OCI-LY7 (cell line): ENCODE measurements at regions not wholly inside any gene's neighbourhood (a gene's known extent, or its start where the extent isn't known, plus 50 kb on each side); places are given as distances from the start of the nearest gene placed in this dataset.

Source experiments
- BruUV-seq: library from RNA; stranded (reverse); fragments of 400-500 nt; replicated peaks from 2 replicates; lab custom pipeline; 2021; lab: Mats Ljungman, UMichigan
- CTCF ChIA-PET: fragments of 300-600 bp; sonication (Branson Sonifier 250); formaldehyde crosslinking; loops from one replicate; lab custom pipeline; 2022; ENCODE audit warnings: antibody characterized with exemption; ENCODE audit not compliant: unreplicated experiment; lab: Charles Lee
- POLR2A ChIA-PET: fragments of 300-600 bp; sonication (Branson Sonifier 250); formaldehyde crosslinking; loops from one replicate; lab custom pipeline; 2022; ENCODE audit warnings: antibody characterized with exemption; lab: Charles Lee
- DNase-seq: peaks from one replicate; pipeline ENCODE4 v3.0.0-alpha.2; 2015; ENCODE audit warnings: low spot score
- H2AFZ ChIP-seq: fragments of 200-600 bp; sonication (generic), shearing (Covaris generic); 2 replicates; pipeline ENCODE4 v1.6.1; 2014; ENCODE audit warnings: mild to moderate bottlenecking, antibody characterized with exemption, low read length, moderate library complexity
- H3K27ac ChIP-seq: fragments of 200-600 bp; sonication (generic); 2 replicates; pipeline ENCODE4 v1.5.1; 2014; ENCODE audit warnings: mixed run types, low read depth, mild to moderate bottlenecking, moderate library complexity, low read length, inconsistent platforms; ENCODE audit not compliant: poor library complexity, severe bottlenecking
- H3K36me3 ChIP-seq: fragments of 200-600 bp; sonication (generic); 2 replicates; pipeline ENCODE4 v1.6.1; 2014; ENCODE audit warnings: mild to moderate bottlenecking, antibody characterized with exemption, low read length, moderate library complexity, mixed read lengths; ENCODE audit not compliant: insufficient read depth
- H3K4me1 ChIP-seq: fragments of 200-600 bp; sonication (generic); 2 replicates; pipeline ENCODE4 v1.5.1; 2014; ENCODE audit warnings: mild to moderate bottlenecking, low read length; ENCODE audit not compliant: insufficient read depth, poor library complexity, severe bottlenecking
- H3K4me2 ChIP-seq: fragments of 200-600 bp; sonication (generic); 2 replicates; pipeline ENCODE4 v1.6.1; 2014; ENCODE audit warnings: mild to moderate bottlenecking, low read length
- H3K4me3 ChIP-seq: fragments of 200-600 bp; sonication (generic); 2 replicates; pipeline ENCODE4 v1.5.1; 2014; ENCODE audit warnings: mild to moderate bottlenecking, low read depth, low read length; ENCODE audit not compliant: poor library complexity, severe bottlenecking
- H3K79me2 ChIP-seq: fragments of 200-600 bp; sonication (generic); 2 replicates; pipeline ENCODE4 v1.6.1; 2016; ENCODE audit warnings: low read depth, mild to moderate bottlenecking, low read length, moderate library complexity, mixed read lengths; ENCODE audit not compliant: insufficient read depth
- H3K9me2 ChIP-seq: fragments of 200-600 bp; sonication (generic); 2 replicates; pipeline ENCODE4 v1.6.1; 2016; ENCODE audit warnings: mild to moderate bottlenecking, low read length, mixed read lengths; ENCODE audit not compliant: insufficient read depth
- H3K9me3 ChIP-seq: fragments of 200-600 bp; sonication (generic); 2 replicates; pipeline ENCODE4 v1.6.1; 2014; ENCODE audit warnings: mild to moderate bottlenecking, mixed run types, low read length, mixed read lengths
- H4K20me1 ChIP-seq: fragments of 200-600 bp; sonication (generic); 2 replicates; pipeline ENCODE4 v1.6.1; 2014; ENCODE audit warnings: mild to moderate bottlenecking, antibody characterized with exemption, low read length, moderate library complexity, mixed read lengths; ENCODE audit not compliant: insufficient read depth
- CTCF ChIP-seq: fragments of 200-600 bp; sonication (generic); conservative IDR thresholded peaks from 2 replicates; pipeline ENCODE4 v1.5.1; 2014; ENCODE audit warnings: mild to moderate bottlenecking, antibody characterized with exemption, low read length, moderate library complexity, mixed read lengths
- EZH2phosphoT487 ChIP-seq: fragments of 200-600 bp; sonication (generic); IDR thresholded peaks from 2 replicates; pipeline ENCODE4 v1.6.1; 2018; ENCODE audit warnings: low read depth, borderline replicate concordance, mild to moderate bottlenecking, mixed run types, antibody characterized with exemption, low read length, moderate library complexity, mixed read lengths
- intact Hi-C: fragments of 100-400 bp; cut with micrococcal nuclease; formaldehyde crosslinking; loops from one replicate; pipeline ENCODE4 v1.10.0; 2022; ENCODE audit not compliant: unreplicated experiment

- TF ChIP-seq CTCF (no peak), EZH2phosphoT487 (no peak)
- no peak overlapping the region for H2AFZ ChIP-seq
- no peaks in the 10 kb centered on the region for H3K4me1 ChIP-seq
- H3K27ac ChIP-seq, result no peak overlapping the region
- H3K36me3 ChIP-seq, result no peaks in the 10 kb centered on the region
- ChIA-PET CTCF (no interaction called here), POLR2A (no interaction called here)
- intact Hi-C loops, result no loop called here
- no peaks in the 10 kb centered on the region for H3K9me3 ChIP-seq
- BruUV-seq, result no TSS peak
- no peak for DNase-seq
- H3K79me2 ChIP-seq, result no peaks in the 10 kb centered on the region
- no peak overlapping the region for H3K4me2 ChIP-seq
- no peaks in the 10 kb centered on the region for H4K20me1 ChIP-seq
- no peaks in the 10 kb centered on the region for H3K9me2 ChIP-seq
- no peak overlapping the region for H3K4me3 ChIP-seq
Observed at GRCh38 chr5:39712316-39713249, 287.8 kb upstream of the DAB2 start.

GRCh38 chr5:39711821-39712220 lies 287.0 kb upstream of the DAB2 start:
- no TSS peak for BruUV-seq
- H2AFZ ChIP-seq, result no peak overlapping the region
- ChIA-PET POLR2A (no interaction called here), CTCF (no interaction called here)
- H3K4me2 ChIP-seq, result no peak overlapping the region
- H3K36me3 ChIP-seq, result no peaks in the 10 kb centered on the region
- no peaks in the 10 kb centered on the region for H3K79me2 ChIP-seq
- no peaks in the 10 kb centered on the region for H3K9me2 ChIP-seq
- no peak overlapping the region for H3K4me3 ChIP-seq
- no peaks in the 10 kb centered on the region for H4K20me1 ChIP-seq
- TF ChIP-seq EZH2phosphoT487 (no peak), CTCF (no peak)
- intact Hi-C loops, result no loop called here
- H3K4me1 ChIP-seq, result no peaks in the 10 kb centered on the region
- no peaks in the 10 kb centered on the region for H3K9me3 ChIP-seq
- DNase-seq, result no peak
- H3K27ac ChIP-seq, result no peak overlapping the region

- H4K20me1 ChIP-seq, result no peaks in the 10 kb centered on the region
- no peaks in the 10 kb centered on the region for H3K36me3 ChIP-seq
- ChIA-PET POLR2A (no interaction called here), CTCF (no interaction called here)
- no peaks in the 10 kb centered on the region for H3K79me2 ChIP-seq
- DNase-seq, result no peak
- H3K4me2 ChIP-seq, result no peak overlapping the region
- no peaks in the 10 kb centered on the region for H3K4me1 ChIP-seq
- H3K27ac ChIP-seq, result no peak overlapping the region
- H3K9me3 ChIP-seq, result no peaks in the 10 kb centered on the region
- no peak for TF ChIP-seq EZH2phosphoT487
- TF ChIP-seq CTCF, result no peak
- no peaks in the 10 kb centered on the region for H3K9me2 ChIP-seq
- no peak overlapping the region for H3K4me3 ChIP-seq
- intact Hi-C loops, result no loop called here
- no peak overlapping the region for H2AFZ ChIP-seq
- no TSS peak for BruUV-seq
Observed at GRCh38 chr5:39709032-39709431, 284.3 kb upstream of the DAB2 start.
